ENCODE measurements at regions not wholly inside any gene's neighbourhood (a gene's known extent, or its start where the extent isn't known, plus 50 kb on each side); places are given as distances from the start of the nearest gene placed in this dataset.
A peak's percentile ranks its signal among the peaks of the same experiment; 100 is the strongest.

DNA sequence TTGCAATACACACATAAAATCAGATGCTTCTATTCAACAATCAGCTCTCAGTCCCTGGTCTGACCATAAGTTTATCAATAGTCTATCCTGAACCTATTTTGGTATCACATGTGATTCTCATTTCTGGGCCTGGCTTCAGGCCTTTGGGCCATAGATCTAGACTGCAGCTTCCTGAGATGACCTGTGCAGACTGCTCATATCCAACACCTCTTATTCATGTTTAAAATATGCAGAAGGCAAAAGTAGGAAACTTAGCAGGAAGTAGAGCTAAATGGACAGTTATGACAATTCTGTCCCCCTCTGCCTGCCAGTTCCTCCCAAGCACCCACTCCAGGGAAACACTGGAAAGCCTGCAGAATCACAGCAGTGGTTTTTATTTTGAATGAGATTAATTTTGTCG, 53.3 kb downstream of the C7orf25 start:
- peaks cover 17 to 22% of the 10 kb centered on the region in 2 donors for H3K36me3 Mint-ChIP-seq
- peaks cover 10 to 12% of the 10 kb centered on the region in 2 donors for H3K9me3 Mint-ChIP-seq
- no peak for ATAC-seq
- H3K27ac Mint-ChIP-seq = no peak overlapping the region
- DNase-seq (ENCODE audit: low spot score in 2 of 2) = no peak

DNA sequence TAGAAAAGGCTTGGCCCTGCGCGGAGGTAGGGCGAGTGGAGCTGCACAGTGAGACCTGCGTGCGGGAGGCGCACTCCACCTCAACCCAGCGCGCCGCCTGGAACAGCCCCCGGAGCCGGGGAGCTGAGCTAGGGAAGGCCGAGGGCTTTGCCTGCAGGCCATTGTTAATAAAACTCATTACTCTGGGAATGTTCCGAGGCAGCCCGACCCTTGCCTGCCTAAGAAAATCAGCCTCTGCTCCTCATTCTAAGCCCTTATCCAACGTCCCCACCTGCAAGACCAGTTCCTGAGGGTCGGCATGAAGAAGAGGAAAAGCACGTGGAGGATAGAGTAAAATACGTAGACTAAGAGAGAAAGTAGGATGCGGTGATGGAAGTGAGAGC, 55.3 kb downstream of the C7orf25 start:
- Mint-ChIP-seq H3K27ac (no peak overlapping the region), H3K9me3 (no peaks in the 10 kb centered on the region), H3K36me3 (peaks cover 7 to 9% of the 10 kb centered on the region in 2 donors)
- ATAC-seq = no peak
- DNase-seq (ENCODE audit: low spot score in 2 of 2) = no peak

DNA sequence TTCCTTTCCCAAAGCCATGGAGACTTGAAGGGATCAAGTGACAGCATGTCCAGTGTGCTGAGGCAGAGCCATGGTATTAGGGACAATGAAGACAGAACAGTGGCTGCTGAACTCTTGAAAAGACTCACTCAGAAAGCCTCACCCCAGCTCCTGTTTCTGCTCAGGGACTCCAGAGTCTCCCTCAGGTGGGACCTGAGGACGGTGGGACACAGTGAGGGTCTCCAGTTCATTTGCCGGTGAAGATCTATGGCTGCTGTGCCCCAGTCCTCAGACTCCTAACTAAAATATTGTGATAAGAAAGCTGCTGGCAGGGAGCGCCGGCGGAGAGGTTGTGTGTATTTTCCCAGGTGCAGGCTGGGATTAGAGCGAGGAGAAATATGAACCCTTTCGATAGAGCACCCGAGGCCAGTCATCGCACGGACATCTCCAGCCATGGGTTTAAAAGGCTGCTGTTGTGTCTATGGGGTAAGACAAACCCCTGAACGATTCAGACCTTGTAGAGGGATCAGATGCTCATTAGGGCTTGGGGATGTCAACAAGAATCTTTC, 57.2 kb downstream of the C7orf25 start:
- Mint-ChIP-seq H3K9me3 (no peaks in the 10 kb centered on the region), H3K36me3 (no peaks in the 10 kb centered on the region), H3K27ac (no peak overlapping the region)
- no peak for ATAC-seq
- DNase-seq (ENCODE audit: low spot score in 2 of 2) = no peak

- Mint-ChIP-seq H3K9me3 (no peaks in the 10 kb centered on the region), H3K27ac (no peak overlapping the region), H3K36me3 (no peaks in the 10 kb centered on the region)
- ATAC-seq (no peak), DNase-seq (ENCODE audit: low spot score in 2 of 2) (no peak)
These were observed 59.3 kb downstream of the C7orf25 start for GRCh38 chr7:42852531-42852930.

GRCh38 chr7:42843205-42843800, 68.6 kb downstream of the C7orf25 start:
- Mint-ChIP-seq H3K9me3 (peaks cover 6 to 11% of the 10 kb centered on the region in 2 donors), H3K27ac (no peak overlapping the region), H3K36me3 (peaks cover 6 to 8% of the 10 kb centered on the region in 2 donors)
- ATAC-seq = peak in 1 of 2 donors; percentile 64
- DNase-seq (ENCODE audit: low spot score in 2 of 2) = no peak

DNA sequence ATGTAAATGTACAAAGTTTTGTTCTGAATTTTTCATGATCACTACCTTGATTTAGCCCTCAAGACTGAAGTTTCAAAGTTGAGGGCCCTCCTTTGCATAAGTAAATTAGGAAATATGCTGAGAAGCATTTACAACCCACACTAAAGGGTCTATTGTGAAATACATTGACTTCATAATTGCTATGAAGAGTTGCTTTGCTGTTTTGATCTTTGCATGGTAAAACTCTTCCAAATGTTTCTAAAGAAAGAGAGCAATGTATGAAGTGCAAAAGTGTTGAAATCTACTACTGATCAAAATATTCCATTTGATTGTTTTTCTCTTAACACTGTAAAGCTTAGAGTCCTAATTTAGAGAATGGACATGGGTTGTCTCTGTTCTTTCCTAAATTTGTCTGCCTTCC, 77.2 kb downstream of the C7orf25 start:
- DNase-seq (ENCODE audit: low spot score in 2 of 2) = no peak
- Mint-ChIP-seq H3K36me3 (no peaks in the 10 kb centered on the region), H3K27ac (no peak overlapping the region), H3K9me3 (no peaks in the 10 kb centered on the region)
- ATAC-seq = no peak

- no peak overlapping the region for H3K27ac Mint-ChIP-seq
- ATAC-seq (no peak), DNase-seq (ENCODE audit: low spot score in 2 of 2) (no peak)
- no peaks in the 10 kb centered on the region for H3K36me3 Mint-ChIP-seq
- H3K9me3 Mint-ChIP-seq = no peaks in the 10 kb centered on the region
These were observed 78.5 kb downstream of the C7orf25 start for GRCh38 chr7:42833411-42833810.

GRCh38 chr7:42832667-42833066, 79.2 kb downstream of the C7orf25 start:
- Mint-ChIP-seq H3K36me3 (no peaks in the 10 kb centered on the region), H3K9me3 (no peaks in the 10 kb centered on the region), H3K27ac (no peak overlapping the region)
- no peak for ATAC-seq
- DNase-seq (ENCODE audit: low spot score in 2 of 2) = no peak

- no peaks in the 10 kb centered on the region for H3K36me3 Mint-ChIP-seq
- no peaks in the 10 kb centered on the region for H3K9me3 Mint-ChIP-seq
- ATAC-seq (no peak), DNase-seq (ENCODE audit: low spot score in 2 of 2) (no peak)
- H3K27ac Mint-ChIP-seq = no peak overlapping the region
These were observed 80.0 kb downstream of the C7orf25 start for GRCh38 chr7:42831718-42832522.

DNA sequence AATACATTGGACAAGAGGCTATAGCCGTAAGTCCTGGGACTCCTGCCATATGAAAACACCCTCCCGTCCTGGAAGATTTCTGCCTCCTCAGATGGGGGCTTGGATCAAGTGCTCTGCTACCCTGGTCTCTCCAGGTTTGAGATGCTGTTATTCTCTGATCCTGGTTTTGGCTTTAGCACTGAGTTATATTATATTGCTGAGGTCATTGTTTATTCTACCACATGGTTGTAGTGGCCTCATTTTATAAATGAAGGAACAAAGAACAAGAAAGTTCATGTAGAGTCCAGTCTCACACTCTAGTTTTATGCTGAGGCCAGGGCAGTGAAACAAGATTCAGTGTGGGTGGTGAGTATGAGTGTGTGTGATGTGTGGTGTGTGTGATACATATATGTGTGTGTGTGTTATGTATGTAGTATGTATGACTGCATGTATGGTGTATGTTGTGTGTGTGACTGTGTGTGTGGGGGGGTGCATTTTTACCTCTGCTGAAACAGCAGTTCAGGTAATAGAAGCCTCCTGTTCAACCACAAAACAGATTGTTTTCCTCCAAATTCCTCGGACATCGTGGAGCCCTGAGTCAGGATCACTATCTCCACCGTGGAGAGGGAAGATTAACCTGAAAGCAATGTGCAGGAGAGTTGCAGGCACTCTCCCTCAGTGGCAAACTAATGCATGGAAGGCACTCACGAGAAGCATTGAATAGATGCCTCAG, 80.7 kb downstream of the C7orf25 start:
- no peak for DNase-seq (ENCODE audit: low spot score in 2 of 2)
- Mint-ChIP-seq H3K9me3 (no peaks in the 10 kb centered on the region), H3K36me3 (no peaks in the 10 kb centered on the region), H3K27ac (no peak overlapping the region)
- ATAC-seq = no peak

DNA sequence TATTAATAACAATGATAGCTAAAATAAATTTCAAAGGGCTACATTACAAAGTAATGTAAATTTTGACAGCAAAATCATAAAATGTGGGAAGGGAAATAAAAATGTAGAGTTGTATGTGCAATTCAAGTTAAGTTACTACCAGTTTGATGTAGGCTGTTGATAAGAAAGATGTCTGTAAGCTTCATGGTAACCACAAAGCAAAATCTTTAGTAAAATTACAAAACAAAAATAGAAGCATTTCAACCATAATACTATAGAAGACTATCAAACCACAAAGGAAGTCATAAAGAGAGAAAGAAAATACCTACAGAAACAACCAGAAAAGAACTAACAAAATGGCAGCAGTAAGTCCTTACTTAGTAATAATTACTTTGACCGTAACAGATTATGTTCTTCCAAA, 99.1 kb downstream of the C7orf25 start:
- no peak for DNase-seq (ENCODE audit: low spot score in 2 of 2)
- peaks cover 12 to 27% of the 10 kb centered on the region in 2 donors for H3K9me3 Mint-ChIP-seq
- H3K27ac Mint-ChIP-seq = no peak overlapping the region
- H3K36me3 Mint-ChIP-seq = peaks cover 0 to 22% of the 10 kb centered on the region in 2 donors
- ATAC-seq = no peak

- H3K36me3 Mint-ChIP-seq = peaks cover 0 to 29% of the 10 kb centered on the region in 2 donors
- no peak overlapping the region for H3K27ac Mint-ChIP-seq
- peaks cover 17 to 37% of the 10 kb centered on the region in 2 donors for H3K9me3 Mint-ChIP-seq
- ATAC-seq = no peak
- DNase-seq (ENCODE audit: low spot score in 2 of 2) = no peak
These were observed 106.3 kb downstream of the C7orf25 start for GRCh38 chr7:42805601-42806000.

- no peak overlapping the region for H3K27ac Mint-ChIP-seq
- H3K36me3 Mint-ChIP-seq = peaks cover 0 to 7% of the 10 kb centered on the region in 2 donors
- ATAC-seq (no peak), DNase-seq (ENCODE audit: low spot score in 2 of 2) (no peak)
- H3K9me3 Mint-ChIP-seq = peaks cover 12 to 16% of the 10 kb centered on the region in 2 donors
These were observed 117.2 kb downstream of the C7orf25 start for GRCh38 chr7:42794673-42795072.

DNA sequence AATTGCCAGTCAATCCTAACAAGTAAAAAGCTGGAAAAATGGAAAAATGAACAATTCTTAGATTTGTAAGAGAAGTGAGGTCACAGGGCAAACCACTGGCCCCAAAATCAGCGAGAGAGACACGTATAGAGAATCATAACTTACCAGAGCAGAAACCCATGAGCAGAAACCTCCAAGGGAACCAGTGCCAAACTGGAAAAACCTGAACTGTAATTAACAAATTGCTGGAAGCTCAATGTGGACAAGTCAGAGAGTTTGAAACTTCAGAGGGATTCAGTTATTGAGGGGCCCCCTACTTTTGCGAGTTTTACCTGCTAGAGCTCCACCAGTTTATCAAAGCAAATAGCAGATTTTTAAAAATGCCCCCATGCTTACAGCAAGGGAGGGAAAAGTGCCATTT, 119.0 kb downstream of the C7orf25 start:
- ATAC-seq (no peak), DNase-seq (ENCODE audit: low spot score in 2 of 2) (no peak)
- H3K36me3 Mint-ChIP-seq = peaks cover 0 to 7% of the 10 kb centered on the region in 2 donors
- H3K27ac Mint-ChIP-seq = no peak overlapping the region
- H3K9me3 Mint-ChIP-seq = peaks cover 5 to 11% of the 10 kb centered on the region in 2 donors

- no peak for ATAC-seq
- H3K36me3 Mint-ChIP-seq = no peaks in the 10 kb centered on the region
- peaks cover 0 to 6% of the 10 kb centered on the region in 2 donors for H3K9me3 Mint-ChIP-seq
- H3K27ac Mint-ChIP-seq = no peak overlapping the region
- DNase-seq (ENCODE audit: low spot score in 2 of 2) = no peak
These were observed 121.7 kb downstream of the C7orf25 start for GRCh38 chr7:42790196-42790595.

- ATAC-seq = no peak
These were observed 137.4 kb downstream of the C7orf25 start for GRCh38 chr7:42774436-42774835.

GRCh38 chr7:42770114-42770513, 141.8 kb downstream of the C7orf25 start:
- no peak overlapping the region for H3K27ac Mint-ChIP-seq
- no peaks in the 10 kb centered on the region for H3K36me3 Mint-ChIP-seq
- no peak for DNase-seq (ENCODE audit: low spot score in 2 of 2)
- ATAC-seq = no peak
- H3K9me3 Mint-ChIP-seq = no peaks in the 10 kb centered on the region

More at GRCh38 chr7:42774436-42774835, 137.4 kb downstream of the C7orf25 start:
- Mint-ChIP-seq H3K27ac (no peak overlapping the region), H3K36me3 (peaks cover 6 to 10% of the 10 kb centered on the region in 2 donors), H3K9me3 (peaks cover 9 to 13% of the 10 kb centered on the region in 2 donors)
- no peak for DNase-seq (ENCODE audit: low spot score in 2 of 2)
